GM18909 (cell line): ENCODE measurements at regions not wholly inside any gene's neighbourhood (a gene's known extent, or its start where the extent isn't known, plus 50 kb on each side); places are given as distances from the start of the nearest gene placed in this dataset.

Experiments
- ATAC-seq: cut with Tn5 transposase; IDR thresholded peaks from one replicate; pipeline ENCODE4 v1.9.1; 2021; ENCODE audit warnings: mild to moderate bottlenecking; ENCODE audit not compliant: unreplicated experiment, poor library complexity

DNA sequence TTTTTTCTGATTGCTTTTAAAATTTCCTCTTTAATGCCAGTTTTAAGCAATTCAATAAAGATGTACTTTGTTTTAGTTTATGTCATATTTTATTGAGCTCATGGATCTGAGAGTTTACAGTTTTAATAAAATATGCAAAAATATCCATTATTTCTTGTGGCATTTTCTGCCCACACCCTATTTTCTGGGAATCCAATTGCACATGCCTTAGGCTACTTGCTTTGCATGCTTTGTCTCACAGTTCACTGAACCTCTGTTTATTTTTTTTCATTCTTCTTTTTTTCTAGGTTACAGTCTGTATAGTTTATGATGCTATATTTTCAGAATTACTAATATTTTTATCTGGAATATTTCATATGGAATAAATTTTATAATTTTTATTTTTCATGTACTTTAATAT is 1258.0 kb downstream of the FSCB start:
- no peak for ATAC-seq

DNA sequence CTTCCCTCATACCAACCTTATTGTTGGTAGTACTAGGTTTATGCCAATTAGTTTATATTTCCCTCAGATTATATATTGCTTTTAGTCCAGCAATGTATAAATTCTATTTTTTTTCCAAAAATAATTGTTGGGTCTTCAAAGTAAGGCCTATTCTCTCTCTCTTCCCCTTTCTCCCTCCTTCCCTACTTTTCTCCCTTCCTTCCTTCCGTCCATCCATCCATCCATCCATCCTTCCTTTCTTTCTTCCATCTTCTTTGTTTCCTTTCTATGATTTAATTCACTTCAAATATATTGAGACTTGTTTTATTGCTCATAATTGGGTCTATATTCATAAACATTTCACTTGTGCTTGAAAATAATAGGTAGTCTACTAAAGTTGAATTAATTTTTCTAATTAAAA is 1259.2 kb downstream of the FSCB start:
- no peak for ATAC-seq

GRCh38 chr14:43244142-43244625 is 1262.9 kb downstream of the FSCB start:
- ATAC-seq: no peak

DNA sequence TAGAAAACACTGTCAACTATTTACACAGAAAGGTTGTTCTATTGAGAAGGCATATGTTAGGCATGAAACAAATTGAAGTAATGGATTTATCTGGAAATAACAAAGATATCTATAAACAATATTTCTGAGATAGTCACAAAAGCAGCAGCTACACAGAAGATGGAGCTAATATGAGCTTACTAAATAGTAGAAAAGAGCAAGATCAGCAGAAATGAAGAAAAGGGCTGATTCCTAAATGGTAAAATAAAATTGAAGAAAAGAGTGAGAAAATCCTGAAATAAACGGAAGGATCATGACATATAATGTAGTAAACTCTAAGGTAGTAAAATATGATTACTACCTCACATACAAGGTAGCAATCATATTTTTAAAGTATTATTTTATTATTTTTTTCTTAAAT is 1263.9 kb downstream of the FSCB start:
- no peak for ATAC-seq

DNA sequence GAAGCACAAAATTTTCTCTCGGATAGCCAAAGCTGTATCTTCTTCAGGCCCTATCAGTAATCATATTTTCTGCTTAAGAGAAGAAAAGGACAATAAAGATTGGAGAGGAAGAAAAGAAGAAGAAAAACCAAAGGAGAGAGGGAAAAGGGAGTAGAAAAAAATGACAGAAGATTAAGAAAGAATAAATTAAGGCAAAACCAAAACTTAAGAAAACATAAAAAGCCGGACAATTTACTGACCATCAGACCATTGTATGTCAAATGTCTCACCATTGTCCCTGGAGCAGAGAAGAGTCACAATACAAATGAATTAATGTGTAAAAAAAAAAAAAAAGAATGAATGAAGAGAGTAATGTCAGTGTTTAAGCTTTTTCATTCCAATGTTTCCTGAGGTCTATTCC is 1274.8 kb downstream of the FSCB start:
- ATAC-seq: no peak

DNA sequence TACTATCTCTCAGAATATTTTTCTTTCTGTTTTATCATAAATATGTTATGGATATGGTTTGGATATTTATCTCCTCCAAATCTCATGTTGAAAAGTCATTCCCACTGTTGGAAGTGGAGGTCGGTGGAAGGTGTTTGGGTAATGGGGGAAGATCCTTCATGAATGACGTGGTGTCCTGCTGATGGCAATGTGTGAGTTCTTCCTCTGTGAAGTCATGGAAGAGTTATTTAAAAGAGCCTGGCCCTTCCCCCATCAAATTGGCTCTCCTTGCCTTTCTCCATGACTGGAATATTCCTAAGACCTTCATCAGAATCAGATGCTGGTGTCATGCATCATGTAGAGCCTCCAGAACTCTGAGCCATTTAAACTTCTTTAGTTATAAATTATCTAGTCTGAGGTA is 1291.6 kb downstream of the FSCB start:
- ATAC-seq: no peak

DNA sequence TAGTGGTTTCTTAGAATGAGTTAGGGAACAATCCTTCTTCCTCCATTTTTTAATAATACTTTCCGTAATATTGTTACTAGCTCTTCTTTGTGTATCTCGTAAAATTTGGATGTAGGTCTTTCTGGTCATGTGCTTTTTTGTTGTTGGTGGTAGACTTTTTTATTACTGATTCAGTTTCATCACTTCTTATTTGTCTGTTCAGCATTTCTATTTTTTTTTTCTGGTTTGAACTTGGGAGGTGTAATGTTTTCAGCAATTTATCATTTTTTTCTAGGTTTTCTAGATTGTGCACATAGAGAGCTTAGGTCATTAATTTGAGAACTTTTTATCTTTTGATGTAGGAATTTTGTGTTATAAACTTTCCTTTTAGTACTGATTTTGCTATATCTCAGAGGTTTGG is 1299.9 kb downstream of the FSCB start:
- ATAC-seq: no peak

DNA sequence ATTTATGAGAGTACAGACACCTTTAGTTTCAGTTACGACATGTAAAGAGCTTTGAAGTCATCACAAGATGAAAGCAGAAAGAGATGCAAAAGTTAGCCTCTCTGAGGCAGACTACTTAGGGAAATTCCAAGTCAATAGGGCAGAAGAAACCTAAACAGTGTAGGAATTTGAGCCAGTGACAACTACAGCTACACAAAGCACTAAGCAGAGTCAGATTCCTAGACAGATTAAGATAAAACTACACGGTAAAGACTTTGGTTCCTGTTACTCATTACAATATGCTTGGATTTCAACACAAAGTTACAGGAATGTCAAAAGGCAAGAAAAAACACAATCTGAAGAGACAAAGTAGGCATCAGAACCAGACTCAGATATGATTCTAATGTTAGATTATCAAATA is 1302.3 kb downstream of the FSCB start:
- no peak for ATAC-seq

DNA sequence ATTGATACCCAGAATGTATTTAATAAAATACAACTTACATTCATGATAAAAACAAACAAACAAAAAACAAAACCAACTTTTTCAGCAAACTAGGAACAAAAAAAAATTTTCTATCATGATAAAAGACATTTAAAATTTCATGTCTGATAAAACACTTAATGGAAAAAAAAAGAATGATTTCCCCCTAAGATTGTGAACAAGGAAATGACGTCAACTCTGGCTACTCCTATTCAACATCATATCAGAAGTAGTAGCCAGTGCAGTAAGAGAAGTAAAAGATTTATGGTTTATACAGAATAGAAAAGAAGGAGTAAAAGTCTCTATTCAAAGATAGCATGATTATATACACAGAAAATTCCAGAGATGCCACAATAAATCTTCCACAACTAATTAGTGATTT is 1306.6 kb downstream of the FSCB start:
- no peak for ATAC-seq

- no peak for ATAC-seq
Observed at GRCh38 chr14:43198465-43198864, 1308.6 kb downstream of the FSCB start.

DNA sequence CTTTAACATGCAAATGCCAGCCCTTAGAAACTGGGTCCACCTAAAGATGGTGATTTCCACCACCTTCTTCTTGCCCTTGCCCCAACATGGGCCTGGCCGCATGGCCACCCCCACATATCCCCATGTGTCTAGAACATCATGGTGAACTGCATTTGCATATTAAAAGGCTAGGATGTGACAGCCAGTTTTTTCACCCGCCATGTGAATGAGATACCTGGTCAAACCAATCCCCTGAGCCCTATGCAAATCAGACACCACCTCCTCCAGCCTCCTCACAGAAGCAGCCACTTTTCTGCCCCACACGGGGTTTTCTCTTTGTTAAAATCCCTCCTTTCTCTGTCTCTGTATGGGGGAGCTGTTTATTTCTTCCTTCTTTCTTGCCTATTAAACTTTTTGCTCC is 1322.5 kb downstream of the FSCB start:
- no peak for ATAC-seq

DNA sequence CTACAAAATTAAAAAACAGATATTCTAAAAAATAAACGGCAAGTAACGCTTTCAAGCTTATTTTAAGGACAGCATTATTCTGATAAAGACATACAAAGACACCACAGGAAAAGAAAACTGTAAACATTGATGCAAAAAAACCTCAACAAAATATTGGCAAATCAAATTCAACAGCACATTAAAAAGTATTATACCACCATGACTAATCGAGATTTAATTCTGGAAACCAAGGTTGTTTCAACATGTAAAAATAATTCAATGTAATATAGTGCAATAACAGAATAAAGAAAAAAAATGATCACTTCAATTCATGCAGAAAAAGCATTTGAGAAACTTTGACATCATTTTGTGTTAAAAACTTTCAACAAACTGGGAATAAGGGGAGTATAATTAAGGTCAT is 1323.2 kb downstream of the FSCB start:
- no peak for ATAC-seq

DNA sequence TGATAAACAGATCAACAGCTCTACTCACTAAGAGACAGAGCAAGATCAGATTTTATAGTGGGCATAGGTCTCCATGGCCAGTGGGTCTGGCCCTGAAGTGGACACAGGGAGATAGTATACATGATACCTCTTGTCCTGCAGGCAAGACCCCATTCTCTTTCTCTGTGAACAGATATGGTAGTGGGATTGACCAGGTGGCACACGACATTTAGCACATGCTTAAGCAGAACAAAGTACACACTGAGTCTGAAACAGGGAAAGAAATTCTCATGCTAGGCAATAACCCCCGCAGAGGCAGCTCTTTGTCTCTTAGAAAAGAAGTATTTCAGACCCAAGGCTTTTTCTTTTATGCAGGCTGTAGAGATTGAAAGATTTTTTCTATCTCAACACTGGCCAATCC is 1331.2 kb downstream of the FSCB start:
- ATAC-seq: no peak

DNA sequence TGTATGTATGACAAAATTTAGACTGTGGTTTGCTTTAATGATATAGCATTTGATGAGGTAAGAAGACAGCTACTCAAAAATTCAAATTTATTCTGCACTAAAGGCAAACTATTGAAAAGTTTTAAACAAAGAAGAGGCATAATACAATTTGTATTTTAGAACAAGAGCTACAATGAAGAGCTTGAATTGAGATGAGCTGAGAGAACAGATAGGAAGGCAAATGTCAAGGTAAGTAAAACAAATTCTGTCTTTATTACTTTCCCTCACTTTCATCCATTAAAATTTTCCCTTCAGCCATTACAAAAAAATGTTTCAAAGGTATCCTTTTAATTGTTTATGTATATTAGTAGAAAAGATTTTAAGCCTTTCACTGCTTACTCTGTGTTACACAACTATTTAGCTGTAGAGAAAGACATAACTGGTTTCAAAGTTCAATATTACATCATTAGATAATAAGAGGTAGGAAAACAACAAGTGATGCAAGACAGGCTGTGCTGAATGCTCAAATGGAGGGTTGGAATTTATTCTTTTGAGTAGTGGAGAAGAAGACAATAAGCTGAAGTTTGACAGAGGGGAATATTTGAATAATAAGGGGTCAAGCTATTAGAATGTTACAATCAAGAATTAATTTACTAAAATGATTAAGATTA is 1334.1 kb downstream of the FSCB start:
- ATAC-seq: no peak

DNA sequence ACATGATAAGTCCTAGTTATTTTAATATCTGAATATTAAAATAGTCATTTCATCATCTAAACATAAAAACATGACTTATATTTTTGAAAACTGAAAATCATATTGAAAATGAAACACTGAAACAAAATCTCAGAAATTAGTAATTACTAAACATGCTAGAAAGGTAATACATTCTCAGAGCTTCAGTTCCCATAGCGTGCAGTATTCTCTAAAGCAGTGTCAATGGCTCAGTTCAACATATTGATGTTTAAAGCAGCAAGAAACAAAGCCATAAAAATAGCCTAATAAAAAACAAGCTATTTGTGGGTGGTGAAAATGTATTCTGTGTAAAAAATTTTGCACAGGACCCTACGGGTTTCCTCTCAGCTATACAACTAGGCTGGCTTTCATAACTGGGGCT is 1337.4 kb downstream of the FSCB start:
- ATAC-seq: no peak

DNA sequence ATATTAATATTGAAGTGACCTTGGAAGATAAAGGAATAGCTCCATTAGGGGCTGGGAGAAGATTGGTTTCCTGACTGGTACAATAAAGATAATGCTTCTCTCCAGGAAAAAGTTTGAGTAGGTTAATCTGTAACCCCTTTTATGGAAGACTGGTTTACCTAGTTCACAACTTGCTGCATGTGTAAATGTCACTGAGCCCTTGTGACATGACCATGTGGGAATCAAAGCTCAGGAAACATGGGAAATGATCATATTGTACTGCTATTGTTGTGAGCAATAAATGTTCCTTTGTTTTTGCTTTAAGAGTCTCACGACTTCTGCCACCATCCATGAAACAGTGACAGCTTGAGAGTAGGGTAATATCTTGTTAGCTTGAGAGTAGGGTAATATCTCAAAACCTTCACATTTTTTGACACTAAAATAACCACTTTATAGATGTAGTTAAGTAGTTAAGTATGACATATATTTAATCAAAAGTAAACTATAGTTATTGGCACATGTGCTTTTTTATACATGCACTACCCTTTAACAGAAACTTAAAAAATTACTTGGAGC is 1338.6 kb downstream of the FSCB start:
- ATAC-seq: no peak

- ATAC-seq: no peak
Observed at GRCh38 chr14:43166163-43166562, 1340.9 kb downstream of the FSCB start.

GRCh38 chr14:43165651-43166050 is 1341.4 kb downstream of the FSCB start:
- no peak for ATAC-seq

GRCh38 chr14:43161477-43161876 is 1345.6 kb downstream of the FSCB start:
- no peak for ATAC-seq

DNA sequence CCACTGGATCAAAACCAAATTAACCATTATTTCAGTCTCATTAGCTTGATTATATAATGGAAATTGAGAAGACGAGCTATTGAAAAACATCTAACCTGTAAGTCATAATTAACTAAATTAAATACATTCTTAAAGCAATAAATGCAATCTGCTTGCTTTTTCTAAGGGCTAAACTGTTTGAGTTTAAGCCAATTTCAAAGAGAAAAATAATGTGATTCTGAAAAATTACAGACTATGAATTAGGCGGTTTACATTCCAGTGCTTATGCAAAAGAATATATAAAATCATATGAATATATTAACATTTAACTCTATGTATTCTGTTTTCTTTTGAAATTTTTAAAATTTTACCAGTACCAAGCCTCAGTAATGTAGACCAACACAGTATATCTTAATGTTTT is 1349.4 kb downstream of the FSCB start:
- ATAC-seq: no peak

- no peak for ATAC-seq
Observed at GRCh38 chr14:43155924-43156323, 1351.2 kb downstream of the FSCB start.

DNA sequence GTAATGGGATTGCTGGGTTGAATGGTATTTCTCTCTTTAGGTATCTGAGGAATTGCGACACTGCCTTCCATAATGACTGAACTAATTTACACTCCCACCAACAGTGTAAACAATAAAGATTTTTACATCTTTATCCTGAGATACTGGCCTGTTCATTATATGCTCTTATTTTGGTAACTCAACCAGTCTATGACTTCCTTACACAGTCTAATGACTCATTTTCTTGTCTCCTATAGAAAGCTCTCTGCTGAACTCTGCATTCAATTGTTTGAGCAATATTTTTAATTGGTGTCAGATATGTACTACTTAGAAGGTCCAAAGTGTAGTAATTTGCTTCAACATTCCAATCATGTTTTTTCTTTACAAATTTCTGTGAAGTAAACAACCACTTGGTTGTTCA is 1351.8 kb downstream of the FSCB start:
- ATAC-seq: no peak
